ENCODE measurements at regions not wholly inside any gene's neighbourhood (a gene's known extent, or its start where the extent isn't known, plus 50 kb on each side); places are given as distances from the start of the nearest gene placed in this dataset.
"Not testable (repeated sequence)": the region's sequence is repeated elsewhere in the genome, so short reads cannot be mapped to it uniquely, and the experiment has no call there.

DNA sequence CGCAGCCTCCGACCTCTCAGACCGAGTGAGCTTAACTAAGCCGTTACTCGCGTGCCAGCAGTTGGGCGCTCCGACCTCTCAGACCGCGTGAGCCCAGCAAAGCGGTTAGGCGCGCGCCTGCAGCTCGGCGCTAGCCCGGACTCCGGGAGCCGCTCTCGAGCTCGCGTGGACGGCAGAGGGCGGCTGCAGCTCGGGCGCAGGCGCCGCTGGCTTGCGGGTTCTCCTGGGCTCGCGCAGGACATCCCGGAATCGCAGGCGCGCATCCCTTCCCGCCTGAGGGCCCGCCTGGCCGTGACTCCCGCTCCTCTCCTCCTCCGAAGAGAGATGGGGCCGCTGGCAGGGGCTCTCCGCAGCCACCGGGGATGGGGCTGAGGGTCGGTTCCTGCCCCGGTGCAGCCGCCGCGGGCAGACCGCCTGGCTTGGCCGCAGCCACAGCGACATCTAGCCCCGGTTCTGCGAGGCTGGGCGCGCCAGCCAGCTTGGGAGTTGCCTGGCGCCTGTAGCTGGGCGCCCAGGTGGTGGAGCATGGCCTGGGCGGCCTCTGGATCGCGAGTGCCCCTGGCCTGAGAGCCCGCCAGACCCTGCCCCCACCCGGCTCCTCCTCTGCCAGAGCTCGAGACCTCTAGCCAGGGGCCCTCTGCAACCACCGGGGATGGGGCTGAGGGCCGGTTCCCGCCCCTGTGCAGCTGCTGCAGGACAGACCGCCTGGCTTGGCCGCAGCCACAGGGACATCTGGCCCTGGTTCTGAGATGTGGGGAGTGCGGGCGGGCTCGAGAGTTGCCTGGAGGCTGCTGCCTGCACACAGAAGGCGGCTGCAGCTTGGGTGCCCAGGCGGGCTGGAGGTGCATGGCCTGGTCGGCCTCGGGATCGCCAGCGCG lies 85.7 kb upstream of the CCDC180 start:
- H3K36me3 ChIP-seq (ENCODE audit: low read depth, missing control alignments); H3K9me3 ChIP-seq; intact Hi-C loops (cut with DNase I; ENCODE audit: low total_unique reads); H3K27me3 ChIP-seq; H3K27ac ChIP-seq; H3K4me1 ChIP-seq: not testable (repeated sequence)
- peak overlapping the region; percentile 32 to 44 for H3K4me3 ChIP-seq
- WGBS, 2 donors = 0 to 1% methylated on average over 3 to 62 of the region's 78 CpGs
- DNase-seq = peak; percentile 79

DNA sequence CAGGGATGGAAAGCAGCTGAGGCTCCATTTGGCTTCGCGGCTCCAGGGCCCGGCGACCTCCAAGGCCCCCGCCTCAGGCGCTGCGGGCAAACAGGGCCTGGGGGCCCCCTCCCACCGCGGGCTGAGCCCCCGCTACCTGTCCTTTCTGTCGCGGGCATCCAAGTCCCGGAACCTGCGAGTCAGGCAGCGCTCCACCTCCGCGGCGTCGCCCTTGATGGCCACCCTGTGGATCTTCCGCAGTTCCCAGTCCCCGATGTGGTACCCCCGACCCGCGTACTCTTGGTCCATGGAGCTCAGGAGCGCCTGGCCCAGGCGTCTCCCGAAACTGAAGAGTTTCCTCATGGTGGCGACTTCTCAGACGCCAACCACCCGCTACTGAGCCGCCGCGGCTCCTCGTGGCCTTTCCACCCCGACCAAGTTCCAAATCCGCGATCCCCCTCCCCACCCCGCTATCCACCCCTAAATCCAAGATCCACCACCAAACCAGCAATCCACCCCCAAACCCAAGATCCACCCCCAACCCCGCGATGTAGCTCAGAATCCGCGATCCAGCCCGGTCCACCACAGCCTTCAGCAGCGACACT lies 86.5 kb upstream of the CCDC180 start:
- intact Hi-C loops (cut with DNase I; ENCODE audit: low total_unique reads) = no loop called here
- H3K4me1 ChIP-seq = no peaks in the 10 kb centered on the region
- no peaks in the 10 kb centered on the region for H3K27me3 ChIP-seq
- no peak overlapping the region for H3K27ac ChIP-seq
- no peak for TF ChIP-seq POLR2A (IDR thresholded peaks at IDR 0.05)
- TF ChIP-seq, protein P1, sequence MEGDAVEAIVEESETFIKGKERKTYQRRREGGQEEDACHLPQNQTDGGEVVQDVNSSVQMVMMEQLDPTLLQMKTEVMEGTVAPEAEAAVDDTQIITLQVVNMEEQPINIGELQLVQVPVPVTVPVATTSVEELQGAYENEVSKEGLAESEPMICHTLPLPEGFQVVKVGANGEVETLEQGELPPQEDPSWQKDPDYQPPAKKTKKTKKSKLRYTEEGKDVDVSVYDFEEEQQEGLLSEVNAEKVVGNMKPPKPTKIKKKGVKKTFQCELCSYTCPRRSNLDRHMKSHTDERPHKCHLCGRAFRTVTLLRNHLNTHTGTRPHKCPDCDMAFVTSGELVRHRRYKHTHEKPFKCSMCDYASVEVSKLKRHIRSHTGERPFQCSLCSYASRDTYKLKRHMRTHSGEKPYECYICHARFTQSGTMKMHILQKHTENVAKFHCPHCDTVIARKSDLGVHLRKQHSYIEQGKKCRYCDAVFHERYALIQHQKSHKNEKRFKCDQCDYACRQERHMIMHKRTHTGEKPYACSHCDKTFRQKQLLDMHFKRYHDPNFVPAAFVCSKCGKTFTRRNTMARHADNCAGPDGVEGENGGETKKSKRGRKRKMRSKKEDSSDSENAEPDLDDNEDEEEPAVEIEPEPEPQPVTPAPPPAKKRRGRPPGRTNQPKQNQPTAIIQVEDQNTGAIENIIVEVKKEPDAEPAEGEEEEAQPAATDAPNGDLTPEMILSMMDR (IDR thresholded peaks at IDR 0.05) = no peak
- no peaks in the 10 kb centered on the region for H3K9me3 ChIP-seq
- H3K4me3 ChIP-seq = peak overlapping the region; percentile 32 to 44
- 3% methylated on average over 25 to 44 of the region's 44 CpGs for WGBS, 2 donors
- H3K36me3 ChIP-seq (ENCODE audit: low read depth, missing control alignments) = no peaks in the 10 kb centered on the region
- peak; percentile 17 for DNase-seq

DNA sequence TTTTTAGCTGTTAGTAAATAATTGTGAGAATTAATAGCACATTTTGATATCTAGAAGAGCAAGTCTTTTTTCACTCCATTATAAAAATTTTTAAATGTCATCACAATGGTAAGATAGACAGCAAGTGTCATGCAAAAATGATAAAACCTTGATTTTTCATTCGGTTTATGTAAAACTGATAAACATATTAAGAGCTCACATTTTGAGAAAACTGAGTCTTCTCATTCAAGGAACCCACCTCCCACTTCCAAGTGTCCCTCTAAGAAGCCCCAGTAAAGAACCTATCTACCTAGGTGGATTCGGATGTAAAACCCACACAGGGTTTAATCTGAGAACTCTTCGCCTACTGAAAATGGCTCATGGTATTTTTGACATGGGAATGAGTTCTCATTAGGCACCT lies 87.1 kb upstream of the CCDC180 start:
- DNase-seq; H3K9me3 ChIP-seq; H3K4me3 ChIP-seq; H3K4me1 ChIP-seq; H3K36me3 ChIP-seq (ENCODE audit: low read depth, missing control alignments); H3K27me3 ChIP-seq; H3K27ac ChIP-seq; intact Hi-C loops (cut with DNase I; ENCODE audit: low total_unique reads): not testable (repeated sequence)
- 35 to 38% methylated on average over 3 of the region's 3 CpGs for WGBS, 2 donors

DNA sequence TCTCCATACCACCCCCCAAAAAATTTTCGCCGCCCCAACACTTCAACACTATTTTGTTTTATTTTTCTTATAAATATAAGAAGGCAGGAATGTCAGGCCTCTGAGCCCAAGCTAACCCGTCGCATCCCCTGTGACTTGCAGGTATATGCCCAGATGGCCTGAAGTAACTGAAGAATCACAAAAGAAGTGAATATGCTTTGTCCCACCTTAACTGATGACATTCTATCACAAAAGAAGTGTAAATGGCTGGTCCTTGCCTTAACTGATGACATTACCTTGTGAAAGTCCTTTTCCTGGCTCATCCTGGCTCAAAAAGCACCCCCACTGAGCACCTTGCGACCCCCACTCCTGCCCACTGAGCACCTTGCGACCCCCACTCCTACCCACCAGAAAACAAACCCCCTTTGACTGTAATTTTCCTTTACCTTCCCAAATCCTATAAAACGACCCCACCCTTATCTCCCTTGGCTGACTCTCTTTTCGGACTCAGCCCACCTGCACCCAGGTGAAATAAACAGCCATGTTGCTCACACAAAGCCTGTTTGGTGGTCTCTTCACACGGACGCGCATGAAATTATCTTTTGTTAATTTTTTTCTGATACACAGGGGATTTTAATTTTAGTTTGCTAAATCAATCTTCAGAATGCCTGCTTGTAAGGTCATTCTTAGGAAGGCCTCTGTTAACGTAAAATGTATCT lies 87.9 kb upstream of the CCDC180 start:
- H3K4me3 ChIP-seq; intact Hi-C loops (cut with DNase I; ENCODE audit: low total_unique reads); DNase-seq; H3K36me3 ChIP-seq (ENCODE audit: low read depth, missing control alignments); H3K4me1 ChIP-seq; H3K9me3 ChIP-seq; H3K27ac ChIP-seq; H3K27me3 ChIP-seq: not testable (repeated sequence)
- 60 to 71% methylated on average over 11 to 12 of the region's 12 CpGs for WGBS, 2 donors

DNA sequence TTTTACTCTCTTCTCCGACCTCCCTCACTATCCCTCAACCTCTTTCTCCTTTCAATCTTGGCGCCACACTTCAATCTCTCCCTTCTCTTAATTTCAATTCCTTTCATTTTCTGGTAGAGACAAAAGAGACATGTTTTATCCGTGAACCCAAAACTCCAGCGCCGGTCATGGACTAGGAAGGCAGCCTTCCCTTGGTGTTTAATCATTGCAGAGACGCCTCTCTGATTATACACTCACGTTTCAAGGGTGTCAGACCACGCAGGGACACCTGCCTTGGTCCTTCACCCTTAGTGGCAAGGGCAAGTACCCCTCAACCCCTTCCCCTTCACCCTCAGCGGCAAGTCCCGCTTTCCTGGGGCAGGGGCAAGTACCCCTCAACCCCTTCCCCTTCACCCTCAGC lies 92.3 kb upstream of the CCDC180 start:
- DNase-seq; H3K4me3 ChIP-seq; H3K9me3 ChIP-seq; H3K4me1 ChIP-seq; intact Hi-C loops (cut with DNase I; ENCODE audit: low total_unique reads); H3K36me3 ChIP-seq (ENCODE audit: low read depth, missing control alignments); H3K27me3 ChIP-seq; H3K27ac ChIP-seq: not testable (repeated sequence)
- 89 to 95% methylated on average over 4 to 10 of the region's 10 CpGs for WGBS, 2 donors

DNA sequence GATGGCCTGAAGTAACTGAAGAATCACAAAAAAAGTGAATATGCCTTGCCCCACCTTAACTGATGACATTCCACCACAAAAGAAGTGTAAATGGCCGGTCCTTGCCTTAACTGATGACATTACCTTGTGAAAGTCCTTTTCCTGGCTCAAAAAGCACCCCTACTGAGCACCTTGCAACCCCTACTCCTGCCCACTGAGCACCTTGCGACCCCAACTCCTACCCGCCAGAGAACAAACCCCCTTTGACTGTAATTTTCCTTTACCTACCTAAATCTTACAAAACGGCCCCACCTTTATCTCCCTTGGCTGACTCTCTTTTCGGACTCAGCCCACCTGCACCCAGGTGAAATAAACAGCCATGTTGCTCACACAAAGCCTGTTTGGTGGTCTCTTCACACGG lies 92.9 kb upstream of the CCDC180 start:
- H3K4me3 ChIP-seq; H3K9me3 ChIP-seq; H3K36me3 ChIP-seq (ENCODE audit: low read depth, missing control alignments); DNase-seq; intact Hi-C loops (cut with DNase I; ENCODE audit: low total_unique reads); H3K4me1 ChIP-seq; H3K27ac ChIP-seq; H3K27me3 ChIP-seq: not testable (repeated sequence)
- WGBS, 2 donors = 89 to 92% methylated on average over 6 of the region's 6 CpGs

DNA sequence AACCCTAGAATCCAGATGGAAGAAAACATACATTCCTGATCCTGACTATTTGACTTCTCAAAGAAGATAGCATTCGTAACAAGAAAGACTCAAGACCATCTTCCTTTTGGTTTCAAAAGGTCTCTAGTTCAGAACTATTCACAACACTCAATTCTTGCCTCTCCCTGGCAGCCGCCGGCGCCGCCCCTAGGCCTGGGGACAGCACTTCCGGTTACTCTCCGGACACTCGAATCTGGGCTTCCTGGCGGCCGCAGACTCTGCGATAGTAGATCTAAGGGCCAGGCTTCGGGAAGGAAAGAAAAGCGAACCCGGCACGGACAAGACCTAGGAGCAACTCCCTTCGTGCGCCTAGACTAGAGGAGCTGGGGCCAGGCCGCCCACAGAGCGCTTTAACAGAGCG lies 107.8 kb upstream of the CCDC180 start:
- DNase-seq; H3K27ac ChIP-seq; H3K36me3 ChIP-seq (ENCODE audit: low read depth, missing control alignments); H3K27me3 ChIP-seq; H3K9me3 ChIP-seq; intact Hi-C loops (cut with DNase I; ENCODE audit: low total_unique reads); H3K4me1 ChIP-seq; H3K4me3 ChIP-seq: not testable (repeated sequence)
- WGBS, 2 donors = 74 to 77% methylated on average over 20 of the region's 20 CpGs

DNA sequence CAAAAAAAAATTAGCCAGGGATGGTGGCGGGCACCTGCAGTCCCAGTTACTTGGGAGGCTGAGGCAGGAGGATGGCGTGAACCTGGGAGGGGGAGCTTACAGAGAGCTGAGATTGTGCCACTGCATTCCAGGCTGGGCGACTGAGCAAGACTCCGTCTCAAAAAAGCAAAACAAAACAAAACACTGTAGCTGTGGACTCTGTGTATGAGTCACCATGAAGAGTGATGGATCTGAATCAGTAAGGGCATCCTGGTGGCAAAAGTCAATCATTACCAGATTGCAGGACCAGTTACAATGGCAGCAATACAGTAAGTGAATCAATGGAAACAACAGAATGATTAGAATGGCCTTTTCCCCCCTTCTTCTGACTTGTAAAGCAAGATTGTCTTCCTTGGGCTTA lies 113.7 kb upstream of the CCDC180 start:
- DNase-seq; H3K4me3 ChIP-seq; H3K27ac ChIP-seq; H3K9me3 ChIP-seq; H3K4me1 ChIP-seq; H3K27me3 ChIP-seq; intact Hi-C loops (cut with DNase I; ENCODE audit: low total_unique reads); H3K36me3 ChIP-seq (ENCODE audit: low read depth, missing control alignments): not testable (repeated sequence)
- WGBS, 2 donors = 91 to 94% methylated on average over 4 of the region's 4 CpGs
